Left ventricle myocardium inferior (tissue), 1 donor: ENCODE measurements at regions not wholly inside any gene's neighbourhood (a gene's known extent, or its start where the extent isn't known, plus 50 kb on each side); places are given as distances from the start of the nearest gene placed in this dataset.
A peak's percentile ranks its signal among the peaks of the same experiment; 100 is the strongest.

ENCODE experiments used
- DNase-seq: peaks from one replicate; pipeline ENCODE4 v3.0.0-alpha.2; 2020
- H3K27ac ChIP-seq: fragments of 200-600 bp; replicated peaks from 2 replicates; pipeline ENCODE4 v1.8.0; 2021
- H3K27me3 ChIP-seq: fragments of 200-600 bp; 2 replicates; pipeline ENCODE4 v1.8.0; 2021; ENCODE audit warnings: low read depth
- H3K36me3 ChIP-seq: fragments of 200-600 bp; 2 replicates; pipeline ENCODE4 v1.8.0; 2021
- H3K4me1 ChIP-seq: fragments of 200-600 bp; 2 replicates; pipeline ENCODE4 v1.8.0; 2021
- H3K4me3 ChIP-seq: fragments of 200-600 bp; 2 replicates; pipeline ENCODE4 v1.8.0; 2021; ENCODE audit warnings: mild to moderate bottlenecking, moderate library complexity
- H3K9me3 ChIP-seq: fragments of 200-600 bp; replicated peaks from 2 replicates; pipeline ENCODE4 v1.8.0; 2021
- intact Hi-C: fragments of 100-400 bp; cut with micrococcal nuclease; formaldehyde crosslinking; loops from one replicate; pipeline ENCODE4 v1.11.0; 2022
- TF ChIP-seq, protein P1 (sequence below): fragments of 200-600 bp; IDR thresholded peaks from 2 replicates; pipeline ENCODE4 v1.8.0; 2021; ENCODE audit warnings: antibody characterized with exemption, mild to moderate bottlenecking, borderline replicate concordance
- donor health status: DM: no; HTN: yes; CAD: no; lungs with severe emphysema.

GRCh38 chr6:91786474-91787184, 1199.8 kb upstream of the MAP3K7 start:
- Histone ChIP-seq H3K9me3 (peaks cover 17% of the 10 kb centered on the region), H3K27ac (no peak overlapping the region), H3K36me3 (no peaks in the 10 kb centered on the region), H3K4me1 (no peaks in the 10 kb centered on the region), H3K4me3 (no peak overlapping the region), H3K27me3 (no peaks in the 10 kb centered on the region)
- intact Hi-C loops: no loop called here
- DNase-seq: no peak
- TF ChIP-seq, protein P1, sequence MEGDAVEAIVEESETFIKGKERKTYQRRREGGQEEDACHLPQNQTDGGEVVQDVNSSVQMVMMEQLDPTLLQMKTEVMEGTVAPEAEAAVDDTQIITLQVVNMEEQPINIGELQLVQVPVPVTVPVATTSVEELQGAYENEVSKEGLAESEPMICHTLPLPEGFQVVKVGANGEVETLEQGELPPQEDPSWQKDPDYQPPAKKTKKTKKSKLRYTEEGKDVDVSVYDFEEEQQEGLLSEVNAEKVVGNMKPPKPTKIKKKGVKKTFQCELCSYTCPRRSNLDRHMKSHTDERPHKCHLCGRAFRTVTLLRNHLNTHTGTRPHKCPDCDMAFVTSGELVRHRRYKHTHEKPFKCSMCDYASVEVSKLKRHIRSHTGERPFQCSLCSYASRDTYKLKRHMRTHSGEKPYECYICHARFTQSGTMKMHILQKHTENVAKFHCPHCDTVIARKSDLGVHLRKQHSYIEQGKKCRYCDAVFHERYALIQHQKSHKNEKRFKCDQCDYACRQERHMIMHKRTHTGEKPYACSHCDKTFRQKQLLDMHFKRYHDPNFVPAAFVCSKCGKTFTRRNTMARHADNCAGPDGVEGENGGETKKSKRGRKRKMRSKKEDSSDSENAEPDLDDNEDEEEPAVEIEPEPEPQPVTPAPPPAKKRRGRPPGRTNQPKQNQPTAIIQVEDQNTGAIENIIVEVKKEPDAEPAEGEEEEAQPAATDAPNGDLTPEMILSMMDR: no peak

DNA sequence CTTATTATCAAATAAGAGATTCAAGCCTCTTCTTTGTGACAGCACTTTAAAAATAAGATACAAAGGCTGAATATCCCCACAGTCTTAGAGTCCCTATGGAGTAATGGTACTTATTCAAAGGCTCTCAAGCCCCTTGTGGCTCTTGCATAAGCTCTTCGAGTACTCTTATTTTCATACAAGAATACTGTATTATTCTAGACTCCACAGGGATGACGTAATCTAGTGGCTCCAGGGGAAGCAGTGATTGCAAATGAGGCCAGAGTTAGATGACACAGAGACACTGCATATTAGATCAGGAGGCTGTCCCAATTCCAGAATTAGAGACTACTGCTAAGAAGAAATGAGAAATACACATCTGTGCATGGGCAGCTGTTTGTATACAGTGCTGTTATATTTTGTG, 1195.9 kb upstream of the MAP3K7 start:
- intact Hi-C loops: no loop called here
- Histone ChIP-seq H3K27ac (no peak overlapping the region), H3K4me1 (no peaks in the 10 kb centered on the region), H3K36me3 (no peaks in the 10 kb centered on the region), H3K9me3 (peaks cover 13% of the 10 kb centered on the region), H3K4me3 (no peak overlapping the region), H3K27me3 (no peaks in the 10 kb centered on the region)
- DNase-seq: no peak
- TF ChIP-seq, protein P1: no peak

- peak; percentile 15 for DNase-seq
- TF ChIP-seq, protein P1: no peak
- H3K36me3 ChIP-seq: no peaks in the 10 kb centered on the region
- H3K4me1 ChIP-seq: no peaks in the 10 kb centered on the region
- no peak overlapping the region for H3K4me3 ChIP-seq
- H3K27me3 ChIP-seq: no peaks in the 10 kb centered on the region
- H3K9me3 ChIP-seq: peaks cover 13% of the 10 kb centered on the region
- intact Hi-C loops: no loop called here
- no peak overlapping the region for H3K27ac ChIP-seq
These were observed 1195.1 kb upstream of the MAP3K7 start for GRCh38 chr6:91781946-91782345.

- DNase-seq: no peak
- no peaks in the 10 kb centered on the region for H3K4me1 ChIP-seq
- H3K9me3 ChIP-seq: peaks cover 21% of the 10 kb centered on the region
- TF ChIP-seq, protein P1: no peak
- no peaks in the 10 kb centered on the region for H3K36me3 ChIP-seq
- H3K27me3 ChIP-seq: no peaks in the 10 kb centered on the region
- no peak overlapping the region for H3K4me3 ChIP-seq
- intact Hi-C loops: no loop called here
- no peak overlapping the region for H3K27ac ChIP-seq
These were observed 1193.4 kb upstream of the MAP3K7 start for GRCh38 chr6:91780270-91780669.

GRCh38 chr6:91761621-91762020, 1174.7 kb upstream of the MAP3K7 start:
- intact Hi-C loops: no loop called here
- H3K9me3 ChIP-seq: no peaks in the 10 kb centered on the region
- H3K27ac ChIP-seq: no peak overlapping the region
- TF ChIP-seq, protein P1: no peak
- H3K36me3 ChIP-seq: no peaks in the 10 kb centered on the region
- no peak for DNase-seq
- no peaks in the 10 kb centered on the region for H3K4me1 ChIP-seq
- H3K27me3 ChIP-seq: no peaks in the 10 kb centered on the region
- no peak overlapping the region for H3K4me3 ChIP-seq
